ENCODE measurements at regions not wholly inside any gene's neighbourhood (a gene's known extent, or its start where the extent isn't known, plus 50 kb on each side); places are given as distances from the start of the nearest gene placed in this dataset.
A peak's percentile ranks its signal among the peaks of the same experiment; 100 is the strongest.

GRCh38 chr5:167580608-167581007, 710.8 kb upstream of the WWC1 start:
- H3K27me3 ChIP-seq, result peaks cover 20% of the 10 kb centered on the region
- no peaks in the 10 kb centered on the region for H4K20me1 ChIP-seq (ENCODE audit: insufficient read depth, poor library complexity, severe bottlenecking)
- no peaks in the 10 kb centered on the region for H3K4me1 ChIP-seq (ENCODE audit: insufficient read depth)
- H2AFZ ChIP-seq, result no peak overlapping the region
- H3K27ac ChIP-seq, result no peak overlapping the region
- H3K79me2 ChIP-seq, result no peaks in the 10 kb centered on the region
- no peak overlapping the region for H3K4me2 ChIP-seq
- H3K4me3 ChIP-seq, result no peak overlapping the region
- 98% methylated on average over 13 of the region's 13 CpGs for WGBS (ENCODE audit: low lambda C conversion rate, missing lambda C conversion rate)
- no peaks in the 10 kb centered on the region for H3K9me2 ChIP-seq (replicated peaks; ENCODE audit: insufficient read depth)
- H3K9me3 ChIP-seq (ENCODE audit: low read depth), result no peaks in the 10 kb centered on the region
- no peak for DNase-seq (ENCODE audit: low spot score)
- no peak for TF ChIP-seq EZH2 (IDR thresholded peaks at IDR 0.05; ENCODE audit: borderline replicate concordance)
- no peak for TF ChIP-seq EZH2phosphoT487 (IDR thresholded peaks at IDR 0.05; ENCODE audit: low read depth, severe bottlenecking, unreplicated experiment)
- TF ChIP-seq, protein P1, sequence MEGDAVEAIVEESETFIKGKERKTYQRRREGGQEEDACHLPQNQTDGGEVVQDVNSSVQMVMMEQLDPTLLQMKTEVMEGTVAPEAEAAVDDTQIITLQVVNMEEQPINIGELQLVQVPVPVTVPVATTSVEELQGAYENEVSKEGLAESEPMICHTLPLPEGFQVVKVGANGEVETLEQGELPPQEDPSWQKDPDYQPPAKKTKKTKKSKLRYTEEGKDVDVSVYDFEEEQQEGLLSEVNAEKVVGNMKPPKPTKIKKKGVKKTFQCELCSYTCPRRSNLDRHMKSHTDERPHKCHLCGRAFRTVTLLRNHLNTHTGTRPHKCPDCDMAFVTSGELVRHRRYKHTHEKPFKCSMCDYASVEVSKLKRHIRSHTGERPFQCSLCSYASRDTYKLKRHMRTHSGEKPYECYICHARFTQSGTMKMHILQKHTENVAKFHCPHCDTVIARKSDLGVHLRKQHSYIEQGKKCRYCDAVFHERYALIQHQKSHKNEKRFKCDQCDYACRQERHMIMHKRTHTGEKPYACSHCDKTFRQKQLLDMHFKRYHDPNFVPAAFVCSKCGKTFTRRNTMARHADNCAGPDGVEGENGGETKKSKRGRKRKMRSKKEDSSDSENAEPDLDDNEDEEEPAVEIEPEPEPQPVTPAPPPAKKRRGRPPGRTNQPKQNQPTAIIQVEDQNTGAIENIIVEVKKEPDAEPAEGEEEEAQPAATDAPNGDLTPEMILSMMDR (IDR thresholded peaks at IDR 0.05; ENCODE audit: poor library complexity), result no peak
- no peaks in the 10 kb centered on the region for H3K36me3 ChIP-seq (replicated peaks; ENCODE audit: insufficient read depth, low read depth)

GRCh38 chr5:167582283-167582682, 709.2 kb upstream of the WWC1 start:
- no peaks in the 10 kb centered on the region for H4K20me1 ChIP-seq (ENCODE audit: insufficient read depth, poor library complexity, severe bottlenecking)
- DNase-seq (ENCODE audit: low spot score), result no peak
- H3K27me3 ChIP-seq, result peaks cover 3% of the 10 kb centered on the region
- no peaks in the 10 kb centered on the region for H3K9me2 ChIP-seq (replicated peaks; ENCODE audit: insufficient read depth)
- no peaks in the 10 kb centered on the region for H3K9me3 ChIP-seq (ENCODE audit: low read depth)
- H3K79me2 ChIP-seq, result no peaks in the 10 kb centered on the region
- H3K27ac ChIP-seq, result no peak overlapping the region
- H2AFZ ChIP-seq, result no peak overlapping the region
- WGBS (ENCODE audit: low lambda C conversion rate, missing lambda C conversion rate), result 88% methylated on average over 2 of the region's 2 CpGs
- H3K4me3 ChIP-seq, result no peak overlapping the region
- H3K4me1 ChIP-seq (ENCODE audit: insufficient read depth), result no peaks in the 10 kb centered on the region
- no peak for TF ChIP-seq EZH2phosphoT487 (IDR thresholded peaks at IDR 0.05; ENCODE audit: low read depth, severe bottlenecking, unreplicated experiment)
- TF ChIP-seq, protein P1 (IDR thresholded peaks at IDR 0.05; ENCODE audit: poor library complexity), result peak; percentile 34
- no peak overlapping the region for H3K4me2 ChIP-seq
- no peaks in the 10 kb centered on the region for H3K36me3 ChIP-seq (replicated peaks; ENCODE audit: insufficient read depth, low read depth)

- Histone ChIP-seq H3K4me3 (no peak overlapping the region), H3K36me3 (replicated peaks; ENCODE audit: insufficient read depth, low read depth) (no peaks in the 10 kb centered on the region)
- DNase-seq (ENCODE audit: low spot score), result no peak
Measured at GRCh38 chr5:167582886-167583285, 708.6 kb upstream of the WWC1 start.

More at GRCh38 chr5:167582886-167583285, 708.6 kb upstream of the WWC1 start:
- WGBS (ENCODE audit: low lambda C conversion rate, missing lambda C conversion rate), result 73% methylated on average over 6 of the region's 6 CpGs
- H3K9me2 ChIP-seq (replicated peaks; ENCODE audit: insufficient read depth), result no peaks in the 10 kb centered on the region
- H3K4me1 ChIP-seq (ENCODE audit: insufficient read depth), result no peaks in the 10 kb centered on the region
- H3K9me3 ChIP-seq (ENCODE audit: low read depth), result no peaks in the 10 kb centered on the region
- H3K27me3 ChIP-seq, result no peaks in the 10 kb centered on the region
- no peaks in the 10 kb centered on the region for H4K20me1 ChIP-seq (ENCODE audit: insufficient read depth, poor library complexity, severe bottlenecking)
- TF ChIP-seq EZH2phosphoT487 (IDR thresholded peaks at IDR 0.05; ENCODE audit: low read depth, severe bottlenecking, unreplicated experiment) (no peak), EZH2 (IDR thresholded peaks at IDR 0.05; ENCODE audit: borderline replicate concordance) (no peak)
- TF ChIP-seq, protein P1 (IDR thresholded peaks at IDR 0.05; ENCODE audit: poor library complexity), result no peak
- H3K4me2 ChIP-seq, result no peak overlapping the region
- H2AFZ ChIP-seq, result no peak overlapping the region
- H3K79me2 ChIP-seq, result no peaks in the 10 kb centered on the region
- H3K27ac ChIP-seq, result no peak overlapping the region

All from hepatocyte (in vitro differentiated cells).